Keratinocyte (primary cell): ENCODE measurements at regions not wholly inside any gene's neighbourhood (a gene's known extent, or its start where the extent isn't known, plus 50 kb on each side); places are given as distances from the start of the nearest gene placed in this dataset.

Experiments used
- DNase-seq: peaks from one replicate; pipeline ENCODE4 v3.0.0-alpha.2; 2011; ENCODE audit warnings: low read depth, missing footprints, low spot score
- FAIRE-seq: peaks from 2 replicates; lab custom pipeline; 2011; peaks lifted over from hg19 to GRCh38; lab: Jason Lieb, UNC
- H2AFZ ChIP-seq: 2 replicates; pipeline ENCODE4 v1.6.0; 2012; ENCODE audit warnings: low read length, control low read depth, inconsistent platforms; ENCODE audit not compliant: control insufficient read depth
- H3K27ac ChIP-seq: 2 replicates; pipeline ENCODE4 v1.5.1; 2011; ENCODE audit warnings: low read length; ENCODE audit not compliant: control insufficient read depth, insufficient read depth
- H3K27me3 ChIP-seq: 3 replicates; pipeline ENCODE4 v1.6.0; 2011; ENCODE audit warnings: low read length; ENCODE audit not compliant: control insufficient read depth, insufficient read depth; ENCODE audit errors: extremely low read depth
- H3K36me3 ChIP-seq, 2 experiments: 2 replicates in 1 of 2; 3 replicates in 1 of 2; pipeline ENCODE4 v1.5.1; 2011; ENCODE audit warnings: low read length in 2 of 2, mild to moderate bottlenecking in 1 of 2; ENCODE audit not compliant: control insufficient read depth in 2 of 2, insufficient read depth in 2 of 2; ENCODE audit errors: extremely low read depth in 1 of 2
- H3K4me1 ChIP-seq: 3 replicates; pipeline ENCODE4 v1.5.1; 2011; ENCODE audit warnings: low read length; ENCODE audit not compliant: control insufficient read depth, insufficient read depth; ENCODE audit errors: extremely low read depth
- H3K4me2 ChIP-seq: 3 replicates; pipeline ENCODE4 v1.6.0; 2011; ENCODE audit warnings: low read depth, low read length; ENCODE audit not compliant: control insufficient read depth, insufficient read depth; ENCODE audit errors: extremely low read depth
- H3K4me3 ChIP-seq, 3 experiments: fragments of 200-600 bp in 1 of 3; sonication (generic) in 1 of 3; 2 replicates in 2 of 3; 3 replicates in 1 of 3; pipeline ENCODE4 v1.5.1; 2011 to 2016; ENCODE audit warnings: low read length in 3 of 3, mild to moderate bottlenecking in 3 of 3, control low read depth in 2 of 3, inconsistent platforms in 1 of 3, low read depth in 1 of 3, mixed read lengths in 1 of 3, mixed run types in 1 of 3, moderate library complexity in 1 of 3; ENCODE audit not compliant: control insufficient read depth in 2 of 3, insufficient read depth in 2 of 3; ENCODE audit errors: extremely low read depth in 1 of 3
- H3K79me2 ChIP-seq: 2 replicates; pipeline ENCODE4 v1.6.0; 2012; ENCODE audit warnings: low read length; ENCODE audit not compliant: control insufficient read depth, insufficient read depth
- H3K9ac ChIP-seq: 3 replicates; pipeline ENCODE4 v1.6.0; 2011; ENCODE audit warnings: low read length; ENCODE audit not compliant: control insufficient read depth, insufficient read depth; ENCODE audit errors: extremely low read depth
- H3K9me1 ChIP-seq: 3 replicates; pipeline ENCODE4 v1.6.0; 2011; ENCODE audit warnings: low read length; ENCODE audit not compliant: control insufficient read depth, insufficient read depth; ENCODE audit errors: extremely low read depth
- H3K9me3 ChIP-seq: 2 replicates; pipeline ENCODE4 v1.5.1; 2012; ENCODE audit warnings: low read depth, low read length; ENCODE audit not compliant: control insufficient read depth
- H4K20me1 ChIP-seq: 3 replicates; pipeline ENCODE4 v1.6.0; 2011; ENCODE audit warnings: low read length; ENCODE audit not compliant: control insufficient read depth, insufficient read depth; ENCODE audit errors: extremely low read depth
- CTCF ChIP-seq, 3 experiments: IDR thresholded peaks in 1 of 3; conservative IDR thresholded peaks in 1 of 3; optimal IDR thresholded peaks in 1 of 3; 2 replicates in 2 of 3; 3 replicates in 1 of 3; pipeline versions ENCODE3 to v1.5.1; 2011; ENCODE audit warnings: low read length in 3 of 3, mild to moderate bottlenecking in 3 of 3, moderate library complexity in 2 of 3, control low read depth in 1 of 3, inconsistent platforms in 1 of 3; ENCODE audit not compliant: insufficient read depth in 2 of 3; ENCODE audit errors: extremely low read depth in 1 of 3
- EZH2 ChIP-seq: IDR thresholded peaks from one replicate; pipeline ENCODE4 v1.6.1; 2012; ENCODE audit warnings: inconsistent platforms, mild to moderate bottlenecking, low read length, moderate library complexity
- dilution Hi-C: fragments of 300-500 bp; cut with MboI; formaldehyde crosslinking; loops from one replicate; pipeline ENCODE4 v1.7.0; 2020; ENCODE audit warnings: low sequenced_read_pairs; ENCODE audit not compliant: extremely low pct_ligation_motif_present

- Histone ChIP-seq H3K9ac (no peak overlapping the region), H3K36me3 (no peaks in the 10 kb centered on the region), H4K20me1 (no peaks in the 10 kb centered on the region), H3K4me2 (no peak overlapping the region), H3K79me2 (no peaks in the 10 kb centered on the region), H3K27me3 (no peaks in the 10 kb centered on the region), H3K4me3 (no peak overlapping the region), H3K9me1 (no peaks in the 10 kb centered on the region), H3K27ac (no peak overlapping the region), H2AFZ (no peak overlapping the region), H3K9me3 (no peaks in the 10 kb centered on the region), H3K4me1 (no peaks in the 10 kb centered on the region)
- FAIRE-seq = no peak
- no peak for TF ChIP-seq EZH2
- no peak for TF ChIP-seq CTCF (optimal IDR thresholded peaks at IDR 0.05 in 1 of 3, IDR thresholded peaks at IDR 0.05 in 1 of 3, conservative IDR thresholded peaks at IDR 0.05 in 1 of 3; ENCODE audit: extremely low read depth in 1 of 3, insufficient read depth in 2 of 3, low read length in 3 of 3)
- no peak for DNase-seq
- dilution Hi-C loops = no loop called here
Measured at GRCh38 chr7:136710751-136711150, 157.7 kb upstream of the CHRM2 start.

GRCh38 chr7:136709876-136710275 is 158.6 kb upstream of the CHRM2 start:
- FAIRE-seq = no peak
- dilution Hi-C loops = no loop called here
- H3K9me1 ChIP-seq = no peaks in the 10 kb centered on the region
- H3K27me3 ChIP-seq = no peaks in the 10 kb centered on the region
- no peaks in the 10 kb centered on the region for H3K9me3 ChIP-seq
- no peak for TF ChIP-seq CTCF (optimal IDR thresholded peaks at IDR 0.05 in 1 of 3, IDR thresholded peaks at IDR 0.05 in 1 of 3, conservative IDR thresholded peaks at IDR 0.05 in 1 of 3; ENCODE audit: extremely low read depth in 1 of 3, insufficient read depth in 2 of 3, low read length in 3 of 3)
- no peak overlapping the region for H3K27ac ChIP-seq
- H3K36me3 ChIP-seq = no peaks in the 10 kb centered on the region
- H3K4me3 ChIP-seq = no peak overlapping the region
- H3K4me2 ChIP-seq = no peak overlapping the region
- H2AFZ ChIP-seq = no peak overlapping the region
- H3K4me1 ChIP-seq = no peaks in the 10 kb centered on the region
- H3K9ac ChIP-seq = no peak overlapping the region
- no peaks in the 10 kb centered on the region for H3K79me2 ChIP-seq
- H4K20me1 ChIP-seq = no peaks in the 10 kb centered on the region
- no peak for DNase-seq
